ENCODE measurements at regions not wholly inside any gene's neighbourhood (a gene's known extent, or its start where the extent isn't known, plus 50 kb on each side); places are given as distances from the start of the nearest gene placed in this dataset.

GRCh38 chr10:85152496-85152895 lies 824.1 kb downstream of the CCSER2 start:
- DNase-seq, result no peak

GRCh38 chr10:85152911-85153310 lies 824.5 kb downstream of the CCSER2 start:
- no peak for DNase-seq

GRCh38 chr10:85157206-85157605 lies 828.8 kb downstream of the CCSER2 start:
- DNase-seq, result no peak

- peak; percentile 25 for DNase-seq
Observed at GRCh38 chr10:85168243-85168642, 839.9 kb downstream of the CCSER2 start.

GRCh38 chr10:85170026-85170425 lies 841.6 kb downstream of the CCSER2 start:
- no peak for DNase-seq

GRCh38 chr10:85175635-85176034 lies 847.2 kb downstream of the CCSER2 start:
- no peak for DNase-seq

- no peak for DNase-seq
Observed at GRCh38 chr10:85177767-85178166, 849.4 kb downstream of the CCSER2 start.

GRCh38 chr10:85187047-85187446 lies 858.7 kb downstream of the CCSER2 start:
- no peak for DNase-seq

- no peak for DNase-seq
Observed at GRCh38 chr10:85188770-85189484, 860.5 kb downstream of the CCSER2 start.

GRCh38 chr10:85193796-85194195 lies 865.4 kb downstream of the CCSER2 start:
- DNase-seq, result no peak

GRCh38 chr10:85194706-85195105 lies 866.3 kb downstream of the CCSER2 start:
- DNase-seq, result no peak

GRCh38 chr10:85195596-85195995 lies 867.2 kb downstream of the CCSER2 start:
- no peak for DNase-seq

- DNase-seq, result no peak
Observed at GRCh38 chr10:85204814-85205213, 876.4 kb downstream of the CCSER2 start.

- no peak for DNase-seq
Observed at GRCh38 chr10:85212526-85212925, 884.1 kb downstream of the CCSER2 start.

- no peak for DNase-seq
Observed at GRCh38 chr10:85213493-85213892, 885.1 kb downstream of the CCSER2 start.

GRCh38 chr10:85222300-85222699 lies 893.9 kb downstream of the CCSER2 start:
- DNase-seq, result no peak

- peak; percentile 86 for DNase-seq
Observed at GRCh38 chr10:85224366-85224940, 896.1 kb downstream of the CCSER2 start.

GRCh38 chr10:85225311-85225710 lies 896.9 kb downstream of the CCSER2 start:
- DNase-seq, result peak; percentile 10

- no peak for DNase-seq
Observed at GRCh38 chr10:85226596-85226995, 898.2 kb downstream of the CCSER2 start.

GRCh38 chr10:85228726-85229125 lies 900.3 kb downstream of the CCSER2 start:
- DNase-seq, result no peak

GRCh38 chr10:85231534-85232270 lies 903.3 kb downstream of the CCSER2 start:
- DNase-seq, result no peak

GRCh38 chr10:85235258-85235657 lies 906.9 kb downstream of the CCSER2 start:
- peak; percentile 11 for DNase-seq

GRCh38 chr10:85238676-85239075 lies 910.3 kb downstream of the CCSER2 start:
- DNase-seq, result no peak

GRCh38 chr10:85250304-85250703 lies 921.9 kb downstream of the CCSER2 start:
- DNase-seq, result no peak
